Medulla oblongata (tissue), 1 donor: ENCODE measurements at regions not wholly inside any gene's neighbourhood (a gene's known extent, or its start where the extent isn't known, plus 50 kb on each side); places are given as distances from the start of the nearest gene placed in this dataset.

Experiments used
- DNase-seq: peaks from one replicate; pipeline ENCODE4 v3.0.0-alpha.2; 2015; ENCODE audit errors: extremely low spot score

- DNase-seq, result no peak
Measured at GRCh38 chr9:104027295-104027694, 66.8 kb upstream of the SMC2 start.

- no peak for DNase-seq
Measured at GRCh38 chr9:104028827-104029226, 65.3 kb upstream of the SMC2 start.
